ENCODE measurements at regions not wholly inside any gene's neighbourhood (a gene's known extent, or its start where the extent isn't known, plus 50 kb on each side); places are given as distances from the start of the nearest gene placed in this dataset.

DNA sequence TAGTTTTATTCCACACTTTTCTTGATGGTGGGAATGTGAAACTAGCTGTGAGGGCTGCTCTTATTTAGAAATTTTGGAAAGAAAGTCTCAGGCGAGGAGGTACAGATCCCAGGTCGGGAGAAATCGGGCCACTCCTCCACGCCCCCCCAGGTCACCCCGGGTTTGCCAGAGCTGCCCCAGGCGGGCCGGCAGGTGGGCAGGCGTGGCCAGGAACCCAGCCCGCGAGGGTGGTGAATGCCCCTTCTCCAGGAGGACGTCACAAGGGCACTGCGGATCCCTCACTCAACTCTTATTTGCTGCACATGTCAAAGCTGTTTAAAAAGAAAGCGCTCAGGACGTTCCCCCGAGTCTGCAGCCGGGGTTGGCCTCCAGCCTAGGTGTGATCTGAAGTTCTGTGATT is 60.5 kb upstream of the SLCO4A1 start:
- TF ChIP-seq, protein P1, sequence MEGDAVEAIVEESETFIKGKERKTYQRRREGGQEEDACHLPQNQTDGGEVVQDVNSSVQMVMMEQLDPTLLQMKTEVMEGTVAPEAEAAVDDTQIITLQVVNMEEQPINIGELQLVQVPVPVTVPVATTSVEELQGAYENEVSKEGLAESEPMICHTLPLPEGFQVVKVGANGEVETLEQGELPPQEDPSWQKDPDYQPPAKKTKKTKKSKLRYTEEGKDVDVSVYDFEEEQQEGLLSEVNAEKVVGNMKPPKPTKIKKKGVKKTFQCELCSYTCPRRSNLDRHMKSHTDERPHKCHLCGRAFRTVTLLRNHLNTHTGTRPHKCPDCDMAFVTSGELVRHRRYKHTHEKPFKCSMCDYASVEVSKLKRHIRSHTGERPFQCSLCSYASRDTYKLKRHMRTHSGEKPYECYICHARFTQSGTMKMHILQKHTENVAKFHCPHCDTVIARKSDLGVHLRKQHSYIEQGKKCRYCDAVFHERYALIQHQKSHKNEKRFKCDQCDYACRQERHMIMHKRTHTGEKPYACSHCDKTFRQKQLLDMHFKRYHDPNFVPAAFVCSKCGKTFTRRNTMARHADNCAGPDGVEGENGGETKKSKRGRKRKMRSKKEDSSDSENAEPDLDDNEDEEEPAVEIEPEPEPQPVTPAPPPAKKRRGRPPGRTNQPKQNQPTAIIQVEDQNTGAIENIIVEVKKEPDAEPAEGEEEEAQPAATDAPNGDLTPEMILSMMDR (conservative IDR thresholded peaks at IDR 0.05; ENCODE audit: low read depth, low read length), result no peak
- TF ChIP-seq, protein P2, sequence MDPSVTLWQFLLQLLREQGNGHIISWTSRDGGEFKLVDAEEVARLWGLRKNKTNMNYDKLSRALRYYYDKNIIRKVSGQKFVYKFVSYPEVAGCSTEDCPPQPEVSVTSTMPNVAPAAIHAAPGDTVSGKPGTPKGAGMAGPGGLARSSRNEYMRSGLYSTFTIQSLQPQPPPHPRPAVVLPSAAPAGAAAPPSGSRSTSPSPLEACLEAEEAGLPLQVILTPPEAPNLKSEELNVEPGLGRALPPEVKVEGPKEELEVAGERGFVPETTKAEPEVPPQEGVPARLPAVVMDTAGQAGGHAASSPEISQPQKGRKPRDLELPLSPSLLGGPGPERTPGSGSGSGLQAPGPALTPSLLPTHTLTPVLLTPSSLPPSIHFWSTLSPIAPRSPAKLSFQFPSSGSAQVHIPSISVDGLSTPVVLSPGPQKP (IDR thresholded peaks at IDR 0.05; ENCODE audit: borderline replicate concordance, low read depth, low read length), result no peak
- no peak for TF ChIP-seq MXI1 (IDR thresholded peaks at IDR 0.05; ENCODE audit: borderline replicate concordance, low read depth, low read length)
- no peak for TF ChIP-seq SMC3 (IDR thresholded peaks at IDR 0.05; ENCODE audit: low read depth, low read length)
- TF ChIP-seq FOS (IDR thresholded peaks at IDR 0.05; ENCODE audit: low read depth, low read length), result no peak
- no peak for TF ChIP-seq CHD1 (IDR thresholded peaks at IDR 0.05; ENCODE audit: low read depth, low read length)
- no peak for TF ChIP-seq NFE2L2 (IDR thresholded peaks at IDR 0.05; ENCODE audit: low read depth, low read length)
- no peak for TF ChIP-seq RCOR1 (IDR thresholded peaks at IDR 0.05; ENCODE audit: insufficient replicate concordance, low read length)
- TF ChIP-seq RAD21 (IDR thresholded peaks at IDR 0.05; ENCODE audit: low read length), result no peak

All from IMR-90 (cell line).